Fibroblast of the aortic adventitia (primary cell): ENCODE measurements at regions not wholly inside any gene's neighbourhood (a gene's known extent, or its start where the extent isn't known, plus 50 kb on each side); places are given as distances from the start of the nearest gene placed in this dataset.
"Not testable (repeated sequence)": the region's sequence is repeated elsewhere in the genome, so short reads cannot be mapped to it uniquely, and the experiment has no call there.

Experiments
- DNase-seq: peaks from one replicate; pipeline ENCODE4 v3.0.0-alpha.2; 2010; ENCODE audit warnings: low read depth
- H3K4me3 ChIP-seq: 2 replicates; pipeline ENCODE4 v1.5.1; 2011; ENCODE audit warnings: low read depth, mild to moderate bottlenecking, control low read depth, low read length, moderate library complexity
- TF ChIP-seq, protein P1 (sequence below): IDR thresholded peaks from 2 replicates; pipeline ENCODE4 v1.5.1; 2011; ENCODE audit warnings: mild to moderate bottlenecking, low read length, control low read depth, inconsistent platforms; ENCODE audit not compliant: insufficient read depth

DNA sequence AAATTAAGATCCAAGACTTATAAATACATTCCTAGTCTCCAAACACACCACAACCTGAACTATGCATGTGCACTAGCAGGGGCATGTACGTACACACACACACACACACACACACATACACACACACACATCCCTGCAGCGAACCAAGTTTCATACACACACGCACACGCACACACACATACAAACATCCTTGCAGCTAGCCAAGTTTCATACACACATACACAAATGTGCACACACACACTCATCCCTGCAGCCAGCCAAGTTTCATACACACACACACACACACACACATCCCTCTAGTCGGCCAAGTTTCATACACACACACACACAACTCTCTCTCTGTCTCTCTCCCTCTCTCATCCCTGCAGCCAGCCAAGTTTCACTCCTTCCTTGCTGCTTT lies 82.7 kb upstream of the WIPF3 start:
- TF ChIP-seq, protein P1, sequence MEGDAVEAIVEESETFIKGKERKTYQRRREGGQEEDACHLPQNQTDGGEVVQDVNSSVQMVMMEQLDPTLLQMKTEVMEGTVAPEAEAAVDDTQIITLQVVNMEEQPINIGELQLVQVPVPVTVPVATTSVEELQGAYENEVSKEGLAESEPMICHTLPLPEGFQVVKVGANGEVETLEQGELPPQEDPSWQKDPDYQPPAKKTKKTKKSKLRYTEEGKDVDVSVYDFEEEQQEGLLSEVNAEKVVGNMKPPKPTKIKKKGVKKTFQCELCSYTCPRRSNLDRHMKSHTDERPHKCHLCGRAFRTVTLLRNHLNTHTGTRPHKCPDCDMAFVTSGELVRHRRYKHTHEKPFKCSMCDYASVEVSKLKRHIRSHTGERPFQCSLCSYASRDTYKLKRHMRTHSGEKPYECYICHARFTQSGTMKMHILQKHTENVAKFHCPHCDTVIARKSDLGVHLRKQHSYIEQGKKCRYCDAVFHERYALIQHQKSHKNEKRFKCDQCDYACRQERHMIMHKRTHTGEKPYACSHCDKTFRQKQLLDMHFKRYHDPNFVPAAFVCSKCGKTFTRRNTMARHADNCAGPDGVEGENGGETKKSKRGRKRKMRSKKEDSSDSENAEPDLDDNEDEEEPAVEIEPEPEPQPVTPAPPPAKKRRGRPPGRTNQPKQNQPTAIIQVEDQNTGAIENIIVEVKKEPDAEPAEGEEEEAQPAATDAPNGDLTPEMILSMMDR: no peak
- no peak overlapping the region for H3K4me3 ChIP-seq
- DNase-seq: peak; percentile 59

DNA sequence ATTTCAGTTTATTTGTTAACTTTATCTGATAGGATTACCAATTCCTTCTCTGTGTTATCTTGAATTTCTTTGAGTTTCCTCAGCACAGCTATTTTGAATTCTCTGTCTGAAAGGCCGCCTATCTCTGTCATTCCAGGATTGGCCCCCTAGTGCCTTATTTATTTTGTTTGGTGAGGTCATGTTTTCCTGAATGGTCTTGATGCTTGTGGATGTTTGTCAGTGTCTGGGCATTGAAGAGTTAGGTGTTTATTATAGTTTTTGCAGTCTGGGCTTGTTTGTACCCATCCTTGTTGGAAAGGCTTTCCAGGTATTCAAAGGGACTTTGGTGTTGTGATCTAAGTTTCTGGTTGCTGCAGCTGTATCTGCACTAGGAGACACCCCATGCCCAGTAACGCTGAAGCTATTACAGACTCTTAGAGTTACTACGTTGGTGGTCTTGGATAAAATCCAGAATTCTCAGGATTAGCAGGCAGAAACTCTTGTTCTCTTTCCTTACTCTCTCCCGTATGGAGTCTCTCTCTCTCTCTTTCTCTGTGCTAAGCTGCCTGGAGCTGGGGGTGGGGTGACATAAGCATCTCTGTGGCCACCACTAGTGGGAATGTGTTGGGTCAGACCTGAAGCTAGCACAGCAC lies 76.7 kb upstream of the WIPF3 start:
- not testable (repeated sequence) for DNase-seq, H3K4me3 ChIP-seq

DNA sequence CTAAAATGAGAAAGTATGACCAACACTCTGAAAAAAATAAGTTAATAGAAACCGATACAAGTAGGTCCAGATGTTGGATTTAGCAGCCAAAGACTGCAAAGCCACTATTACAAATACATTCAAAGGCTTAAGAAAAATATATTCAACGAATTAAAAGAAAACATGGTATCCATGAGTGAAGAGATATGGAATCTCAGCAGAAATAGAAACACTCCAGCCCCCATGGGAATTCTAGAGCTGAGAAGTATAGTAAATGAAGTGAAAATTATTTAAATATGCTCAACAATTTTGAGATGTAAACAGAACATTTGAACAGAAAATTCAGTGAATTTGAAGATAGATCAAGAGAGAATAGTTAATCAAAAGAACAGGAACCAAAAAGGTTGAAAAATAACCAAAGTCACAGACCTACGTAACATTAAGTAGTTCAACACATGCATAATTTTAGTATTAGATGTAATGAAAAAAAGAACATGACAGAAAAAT lies 72.0 kb upstream of the WIPF3 start:
- DNase-seq: peak; percentile 8
- TF ChIP-seq, protein P1: no peak

DNA sequence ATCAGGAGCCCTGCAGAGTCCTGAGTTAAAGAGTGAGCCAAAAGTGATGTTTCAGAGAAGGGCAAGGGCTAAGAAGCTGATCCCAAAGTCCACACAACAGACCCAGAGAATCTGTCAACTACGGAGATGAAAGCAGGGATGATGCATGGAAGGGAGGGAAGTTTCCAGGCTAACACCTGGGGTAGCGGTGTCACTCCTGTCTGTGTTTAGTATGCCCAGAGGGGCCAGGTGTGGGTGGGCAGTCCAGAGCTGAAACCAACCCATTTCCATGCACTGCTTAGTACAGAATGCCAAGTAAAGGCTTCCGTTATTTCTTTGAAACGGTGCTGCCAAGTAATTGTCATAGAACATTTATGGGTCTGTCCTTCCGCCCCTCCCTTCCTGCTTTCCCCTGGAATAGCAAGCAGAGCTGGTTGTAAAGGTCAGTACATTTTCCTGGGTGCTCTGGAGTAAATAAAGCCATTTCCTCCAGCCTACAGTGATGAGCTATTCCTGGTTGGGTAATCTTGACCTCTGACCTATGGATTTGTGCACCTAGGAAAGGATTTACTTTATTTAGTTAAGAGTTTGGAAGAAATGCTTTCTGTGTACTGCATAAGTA lies 58.6 kb upstream of the WIPF3 start:
- DNase-seq, H3K4me3 ChIP-seq: not testable (repeated sequence)

More for the DNA sequence above, 72.0 kb upstream of the WIPF3 start:
- H3K4me3 ChIP-seq: no peak overlapping the region

DNA sequence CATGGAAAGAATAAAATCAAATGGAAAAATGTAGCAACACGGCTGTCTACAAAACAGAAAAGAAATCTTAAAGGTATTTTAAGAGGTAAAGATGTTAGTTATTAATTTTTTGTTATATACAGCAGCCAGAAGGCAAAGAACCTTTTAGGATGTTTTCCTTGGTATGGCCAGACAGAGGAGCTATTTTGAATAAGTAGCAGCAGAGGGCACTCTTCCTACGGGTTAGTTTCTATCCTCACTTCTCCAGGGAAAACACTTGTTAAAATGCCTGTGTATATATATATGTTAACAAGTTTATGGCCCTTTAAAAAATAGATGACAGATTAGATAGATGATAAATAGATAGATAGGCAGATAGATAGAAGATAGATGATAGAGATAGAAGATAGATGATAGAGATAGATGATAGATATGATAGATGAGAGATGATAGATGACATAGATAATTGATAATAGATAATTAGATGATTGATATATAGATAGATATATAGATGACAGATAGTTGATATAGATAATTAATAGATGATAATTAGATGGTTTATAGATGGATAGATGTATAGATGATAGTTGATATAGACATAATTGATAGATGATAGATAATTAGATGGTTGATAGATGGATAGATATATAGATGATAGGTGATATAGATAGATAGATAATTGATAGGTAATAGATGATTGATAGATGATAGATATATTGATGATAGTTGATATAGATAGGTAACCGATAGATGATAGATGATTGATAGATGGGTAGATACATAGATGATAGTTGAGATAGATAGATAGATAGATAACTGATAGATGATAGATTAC lies 57.8 kb upstream of the WIPF3 start:
- TF ChIP-seq, protein P1: peak; percentile 65
- DNase-seq: peak; percentile 72

DNA sequence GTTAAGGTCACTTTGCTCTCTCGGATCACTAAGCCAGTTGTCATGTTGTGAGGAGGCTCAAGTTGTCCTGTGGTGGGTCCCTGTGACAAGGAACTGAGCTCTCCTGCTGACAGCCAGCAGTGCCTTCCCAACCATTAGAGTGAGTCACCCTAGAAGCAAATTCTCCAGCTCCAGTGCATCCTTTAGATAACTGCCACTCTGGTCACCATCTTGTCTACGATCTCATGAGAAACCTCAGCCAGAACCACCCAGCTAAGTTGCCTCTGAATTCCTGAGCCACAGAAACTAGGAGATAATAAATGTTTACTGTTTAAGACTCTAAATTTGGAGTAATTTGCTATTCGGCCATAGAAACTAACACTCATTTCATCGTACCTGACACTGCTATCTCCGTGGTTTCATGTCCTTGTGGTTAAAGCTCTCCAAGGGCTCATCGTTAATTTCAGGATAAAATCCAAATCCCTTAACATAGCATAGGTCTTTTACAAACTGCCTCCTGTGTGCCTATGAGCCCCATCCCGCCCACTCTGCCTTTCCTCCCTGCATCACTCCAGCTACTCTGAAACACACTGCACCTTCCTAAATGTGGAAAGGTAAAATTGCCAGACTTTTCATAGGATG lies 56.5 kb upstream of the WIPF3 start:
- TF ChIP-seq, protein P1: no peak
- no peak for DNase-seq
- no peak overlapping the region for H3K4me3 ChIP-seq

More for the DNA sequence above, 57.8 kb upstream of the WIPF3 start:
- H3K4me3 ChIP-seq: no peak overlapping the region

DNA sequence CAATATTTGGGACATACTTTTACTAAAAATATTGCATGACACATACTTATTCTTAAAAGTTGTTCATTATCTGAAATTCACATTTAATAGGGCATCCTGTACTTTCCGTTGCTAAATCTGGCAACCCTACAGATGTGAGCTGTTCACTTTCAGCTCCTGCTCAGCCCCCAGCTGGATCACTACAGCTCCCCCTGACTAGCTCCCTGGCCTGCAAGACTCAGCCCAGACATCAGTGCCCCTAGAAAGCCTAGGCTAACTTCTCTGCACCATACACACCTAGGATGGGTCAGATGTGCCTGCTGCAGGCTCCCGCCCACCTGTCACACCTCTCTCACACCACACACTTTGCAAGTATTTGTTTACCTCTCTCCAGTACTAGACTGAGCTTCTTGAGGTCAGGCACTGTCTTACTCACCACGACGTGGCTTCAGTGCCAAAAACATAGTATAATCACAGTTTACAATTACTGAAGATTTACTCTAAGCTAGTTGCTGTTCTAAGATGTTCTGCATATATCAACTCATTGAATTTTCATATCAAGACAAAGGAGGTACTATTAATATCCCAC lies 55.9 kb upstream of the WIPF3 start:
- DNase-seq, H3K4me3 ChIP-seq: not testable (repeated sequence)

DNA sequence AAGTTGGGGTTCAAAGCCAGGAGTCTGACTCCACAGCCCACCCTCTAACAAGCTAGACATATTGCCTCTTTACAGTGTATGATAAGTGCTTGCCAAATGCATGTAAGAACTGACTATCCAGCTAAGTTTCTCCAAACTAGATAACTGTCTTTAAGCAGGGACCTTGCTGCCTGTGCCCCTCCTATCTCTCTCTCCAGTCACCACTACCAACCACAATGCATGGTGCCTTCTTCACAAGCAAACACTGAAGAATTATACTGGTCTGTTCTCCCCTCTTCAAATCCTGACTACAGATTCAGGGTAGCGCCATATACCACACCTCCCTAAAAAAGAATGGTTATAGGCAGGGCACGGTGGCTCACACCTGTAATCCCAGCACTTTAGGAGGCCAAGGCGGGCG lies 55.3 kb upstream of the WIPF3 start:
- H3K4me3 ChIP-seq, DNase-seq: not testable (repeated sequence)
